ENCODE measurements at regions not wholly inside any gene's neighbourhood (a gene's known extent, or its start where the extent isn't known, plus 50 kb on each side); places are given as distances from the start of the nearest gene placed in this dataset. TPM values are rescaled to one million over a fixed set of nuclear protein-coding genes. Genes with fewer than 3 reads are reported as not detected.
"Not testable (repeated sequence)": the region's sequence is repeated elsewhere in the genome, so short reads cannot be mapped to it uniquely, and the experiment has no call there.

DNA sequence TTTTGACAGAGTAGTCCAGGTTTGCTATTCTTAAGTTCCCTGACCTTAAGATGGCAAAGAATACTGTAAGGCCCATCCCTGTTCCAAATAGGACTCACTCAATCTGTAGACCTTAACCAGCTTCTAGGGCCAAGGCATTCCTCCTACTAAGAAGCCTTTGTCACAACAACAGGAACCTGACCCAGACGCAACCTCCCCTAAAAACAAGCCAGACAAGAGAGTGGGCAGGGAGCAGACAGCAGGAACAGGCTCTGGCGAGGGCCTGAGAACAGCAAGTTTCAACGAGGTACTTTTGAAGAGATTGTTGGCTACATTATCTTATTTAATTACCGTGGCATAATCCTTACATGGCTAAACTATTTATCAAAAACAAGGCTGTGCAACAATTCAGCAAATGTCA is 58.1 kb upstream of the NBPF11 start:
- H3K36me3 Mint-ChIP-seq; DNase-seq (ENCODE audit: low spot score in 2 of 2, unreplicated experiment in 2 of 2); H3K27ac Mint-ChIP-seq; H3K27me3 Mint-ChIP-seq (ENCODE audit: low read depth); H3K4me3 Mint-ChIP-seq; H3K4me1 Mint-ChIP-seq; H3K9me3 Mint-ChIP-seq: not testable (repeated sequence)

DNA sequence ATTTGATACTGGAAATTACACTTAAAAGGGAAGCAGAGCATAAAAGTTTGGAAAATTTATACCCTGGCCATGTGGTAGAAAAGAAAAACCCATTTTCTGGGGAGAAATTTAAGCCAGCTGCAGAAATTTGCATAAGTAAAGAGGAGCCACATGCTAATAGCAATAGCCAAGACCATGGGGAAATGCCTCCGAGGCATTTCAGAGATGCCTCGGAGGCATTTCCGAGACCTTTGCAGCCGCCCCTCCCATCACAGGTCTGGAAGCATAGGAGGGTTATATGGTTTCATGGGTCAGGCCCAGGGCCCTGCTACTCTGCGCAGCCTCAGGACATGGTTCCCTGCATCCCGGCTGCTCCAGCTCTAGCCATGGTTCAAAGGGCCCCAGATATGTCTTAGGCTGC is 49.9 kb upstream of the NBPF11 start:
- DNase-seq (ENCODE audit: low spot score in 2 of 2, unreplicated experiment in 2 of 2); H3K27ac Mint-ChIP-seq; H3K36me3 Mint-ChIP-seq; H3K4me3 Mint-ChIP-seq; H3K4me1 Mint-ChIP-seq; H3K27me3 Mint-ChIP-seq (ENCODE audit: low read depth); H3K9me3 Mint-ChIP-seq: not testable (repeated sequence)

Small RNA genes lying in the stretch of these regions (microRNA-seq; reads per million reads assigned to microRNA genes)
- gene MIR5087 (not detected), gene MIR6077 (not detected)

Measured in mesothelial cell of epicardium (in vitro differentiated cells).